Neural progenitor cell (in vitro differentiated cells): ENCODE measurements at regions not wholly inside any gene's neighbourhood (a gene's known extent, or its start where the extent isn't known, plus 50 kb on each side); places are given as distances from the start of the nearest gene placed in this dataset.

ENCODE experiments used
- DNase-seq: peaks from one replicate; pipeline ENCODE4 v3.0.0-alpha.2; 2016; ENCODE audit warnings: low spot score
- H2AFZ ChIP-seq: fragments of 200-600 bp; sonication (generic); replicated peaks from 2 replicates; pipeline ENCODE4 v1.6.1; 2016; ENCODE audit warnings: antibody characterized with exemption
- H3F3A ChIP-seq: fragments of 200-600 bp; sonication (generic); 2 replicates; pipeline ENCODE4 v1.6.1; 2016; ENCODE audit warnings: antibody characterized with exemption, low read depth
- H3K27ac ChIP-seq: fragments of 200-600 bp; sonication (generic); 2 replicates; pipeline ENCODE4 v1.5.1; 2016; ENCODE audit warnings: mild to moderate bottlenecking
- H3K27me3 ChIP-seq: fragments of 200-600 bp; sonication (generic); 2 replicates; pipeline ENCODE4 v1.6.1; 2016; ENCODE audit warnings: mild to moderate bottlenecking, moderate library complexity
- H3K36me3 ChIP-seq: fragments of 200-600 bp; sonication (generic); 2 replicates; pipeline ENCODE4 v1.5.1; 2016
- H3K4me1 ChIP-seq: fragments of 200-600 bp; sonication (generic); 2 replicates; pipeline ENCODE4 v1.6.1; 2016; ENCODE audit warnings: mixed run types
- H3K4me2 ChIP-seq: fragments of 200-600 bp; sonication (generic); 2 replicates; pipeline ENCODE4 v1.6.1; 2016
- H3K4me3 ChIP-seq: fragments of 200-600 bp; sonication (generic); 2 replicates; pipeline ENCODE4 v1.5.1; 2016
- H3K79me2 ChIP-seq: fragments of 200-600 bp; sonication (generic); 2 replicates; pipeline ENCODE4 v1.6.1; 2016; ENCODE audit warnings: low read depth
- H3K9ac ChIP-seq: fragments of 200-600 bp; sonication (generic); 2 replicates; pipeline ENCODE4 v1.6.1; 2016
- H3K9me3 ChIP-seq: fragments of 200-600 bp; sonication (generic); 2 replicates; pipeline ENCODE4 v1.5.1; 2016; ENCODE audit warnings: low read depth
- H4K20me1 ChIP-seq: fragments of 200-600 bp; sonication (generic); 2 replicates; pipeline ENCODE4 v1.6.1; 2016; ENCODE audit warnings: low read depth
- H3K27ac Mint-ChIP-seq: 3 replicates; pipeline ENCODE4 v1.8.0; 2021; ENCODE audit warnings: mixed read lengths
- H3K27me3 Mint-ChIP-seq: 2 replicates; pipeline ENCODE4 v1.8.0; 2022; ENCODE audit warnings: low read depth, mild to moderate bottlenecking, inconsistent platforms, moderate library complexity, mixed read lengths; ENCODE audit not compliant: insufficient read depth
- H3K36me3 Mint-ChIP-seq: 3 replicates; pipeline ENCODE4 v1.8.0; 2021; ENCODE audit warnings: mixed read lengths
- H3K4me1 Mint-ChIP-seq: 3 replicates; pipeline ENCODE4 v1.8.0; 2021; ENCODE audit warnings: mixed read lengths
- H3K4me3 Mint-ChIP-seq: 3 replicates; pipeline ENCODE4 v1.8.0; 2021; ENCODE audit warnings: mild to moderate bottlenecking, moderate library complexity, mixed read lengths
- H3K9me3 Mint-ChIP-seq: 3 replicates; pipeline ENCODE4 v1.8.0; 2020; ENCODE audit warnings: mixed read lengths
- EZH2 ChIP-seq: fragments of 200-600 bp; sonication (generic); IDR thresholded peaks from 2 replicates; pipeline ENCODE4 v1.6.1; 2017; ENCODE audit warnings: antibody characterized with exemption, mild to moderate bottlenecking, moderate library complexity
- EZH2phosphoT487 ChIP-seq: fragments of 200-600 bp; sonication (generic); IDR thresholded peaks from 2 replicates; pipeline ENCODE4 v1.6.1; 2017; ENCODE audit warnings: antibody characterized with exemption
- TF ChIP-seq, protein P1 (sequence below): fragments of 200-600 bp; sonication (generic); IDR thresholded peaks from 2 replicates; pipeline ENCODE4 v1.5.1; 2017; ENCODE audit warnings: antibody characterized with exemption, mild to moderate bottlenecking

DNA sequence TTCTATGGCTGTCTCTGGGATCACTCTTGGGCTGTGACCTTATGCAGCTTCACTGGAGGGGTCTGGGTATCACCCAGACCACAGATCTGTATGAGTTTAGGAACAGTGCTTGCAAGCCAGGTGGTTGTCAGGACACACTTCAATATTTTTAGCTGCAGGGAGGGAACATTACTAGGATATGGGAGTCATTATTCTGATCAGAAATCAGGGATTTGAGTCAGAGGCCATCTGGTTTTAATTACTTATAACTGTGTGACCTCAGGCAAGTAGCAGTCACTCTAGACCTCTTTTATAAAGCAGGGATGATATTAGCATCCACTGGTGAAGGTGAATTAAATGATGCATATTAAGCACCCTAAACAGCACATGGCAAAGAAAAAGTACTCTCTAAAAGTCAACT, 60.1 kb upstream of the NMUR2 start:
- Mint-ChIP-seq H3K4me1 (peaks cover 3% of the 10 kb centered on the region), H3K27ac (no peak overlapping the region), H3K27me3 (peaks cover 2% of the 10 kb centered on the region), H3K9me3 (no peaks in the 10 kb centered on the region), H3K36me3 (no peaks in the 10 kb centered on the region), H3K4me3 (no peak overlapping the region)
- Histone ChIP-seq H3K4me3 (no peak overlapping the region), H4K20me1 (no peaks in the 10 kb centered on the region), H3K4me2 (no peak overlapping the region), H3K4me1 (peaks cover 7% of the 10 kb centered on the region), H3K36me3 (no peaks in the 10 kb centered on the region), H3K9ac (no peak overlapping the region), H2AFZ (no peak overlapping the region), H3K79me2 (no peaks in the 10 kb centered on the region), H3K27ac (no peak overlapping the region), H3K9me3 (no peaks in the 10 kb centered on the region), H3K27me3 (no peaks in the 10 kb centered on the region), H3F3A (no peaks in the 10 kb centered on the region)
- no peak for TF ChIP-seq EZH2phosphoT487
- no peak for TF ChIP-seq EZH2
- TF ChIP-seq, protein P1, sequence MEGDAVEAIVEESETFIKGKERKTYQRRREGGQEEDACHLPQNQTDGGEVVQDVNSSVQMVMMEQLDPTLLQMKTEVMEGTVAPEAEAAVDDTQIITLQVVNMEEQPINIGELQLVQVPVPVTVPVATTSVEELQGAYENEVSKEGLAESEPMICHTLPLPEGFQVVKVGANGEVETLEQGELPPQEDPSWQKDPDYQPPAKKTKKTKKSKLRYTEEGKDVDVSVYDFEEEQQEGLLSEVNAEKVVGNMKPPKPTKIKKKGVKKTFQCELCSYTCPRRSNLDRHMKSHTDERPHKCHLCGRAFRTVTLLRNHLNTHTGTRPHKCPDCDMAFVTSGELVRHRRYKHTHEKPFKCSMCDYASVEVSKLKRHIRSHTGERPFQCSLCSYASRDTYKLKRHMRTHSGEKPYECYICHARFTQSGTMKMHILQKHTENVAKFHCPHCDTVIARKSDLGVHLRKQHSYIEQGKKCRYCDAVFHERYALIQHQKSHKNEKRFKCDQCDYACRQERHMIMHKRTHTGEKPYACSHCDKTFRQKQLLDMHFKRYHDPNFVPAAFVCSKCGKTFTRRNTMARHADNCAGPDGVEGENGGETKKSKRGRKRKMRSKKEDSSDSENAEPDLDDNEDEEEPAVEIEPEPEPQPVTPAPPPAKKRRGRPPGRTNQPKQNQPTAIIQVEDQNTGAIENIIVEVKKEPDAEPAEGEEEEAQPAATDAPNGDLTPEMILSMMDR: no peak
- DNase-seq: no peak

DNA sequence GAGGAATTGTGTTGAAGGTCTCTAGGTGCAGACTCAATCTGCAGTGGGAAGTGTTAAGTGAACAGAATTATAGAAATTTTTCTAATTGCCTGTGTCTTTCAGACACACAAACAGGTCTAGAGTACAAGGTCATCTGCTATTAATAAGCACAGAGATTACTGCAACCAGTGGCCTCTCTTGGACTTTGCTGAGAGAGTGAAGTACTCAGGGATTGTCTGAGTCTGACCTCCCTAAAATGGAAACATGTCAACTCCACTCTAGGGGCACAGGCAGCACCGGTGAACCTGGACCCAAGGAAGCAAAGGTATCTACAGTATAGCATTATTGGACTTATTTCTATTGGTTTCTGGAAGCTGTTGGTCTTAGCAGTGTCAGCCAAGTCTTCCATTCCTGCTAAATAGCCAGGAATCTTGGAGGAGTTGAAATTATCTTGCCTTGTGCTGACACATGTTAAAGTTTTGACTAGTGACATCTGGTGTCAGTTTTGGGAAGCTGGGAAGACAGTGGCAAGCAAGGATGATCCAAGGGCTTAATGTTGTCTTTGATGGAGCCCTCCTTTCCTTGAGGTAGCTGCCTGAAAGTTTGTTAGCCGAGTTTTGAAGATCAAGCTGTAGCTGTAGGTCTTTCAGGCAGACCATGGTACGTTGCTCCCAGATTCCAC, 61.1 kb upstream of the NMUR2 start:
- Histone ChIP-seq H3K4me3 (no peak overlapping the region), H3K4me2 (no peak overlapping the region), H3K27me3 (no peaks in the 10 kb centered on the region), H3F3A (no peaks in the 10 kb centered on the region), H3K27ac (no peak overlapping the region), H3K79me2 (no peaks in the 10 kb centered on the region), H2AFZ (no peak overlapping the region), H3K4me1 (peaks cover 7% of the 10 kb centered on the region), H3K9ac (no peak overlapping the region), H3K9me3 (no peaks in the 10 kb centered on the region), H4K20me1 (no peaks in the 10 kb centered on the region), H3K36me3 (no peaks in the 10 kb centered on the region)
- H3K36me3 Mint-ChIP-seq: no peaks in the 10 kb centered on the region
- no peak for TF ChIP-seq EZH2phosphoT487
- TF ChIP-seq, protein P1: no peak
- no peak overlapping the region for H3K4me3 Mint-ChIP-seq
- DNase-seq: no peak
- peaks cover 3% of the 10 kb centered on the region for H3K4me1 Mint-ChIP-seq
- H3K9me3 Mint-ChIP-seq: no peaks in the 10 kb centered on the region
- no peak overlapping the region for H3K27ac Mint-ChIP-seq
- peaks cover 2% of the 10 kb centered on the region for H3K27me3 Mint-ChIP-seq

DNA sequence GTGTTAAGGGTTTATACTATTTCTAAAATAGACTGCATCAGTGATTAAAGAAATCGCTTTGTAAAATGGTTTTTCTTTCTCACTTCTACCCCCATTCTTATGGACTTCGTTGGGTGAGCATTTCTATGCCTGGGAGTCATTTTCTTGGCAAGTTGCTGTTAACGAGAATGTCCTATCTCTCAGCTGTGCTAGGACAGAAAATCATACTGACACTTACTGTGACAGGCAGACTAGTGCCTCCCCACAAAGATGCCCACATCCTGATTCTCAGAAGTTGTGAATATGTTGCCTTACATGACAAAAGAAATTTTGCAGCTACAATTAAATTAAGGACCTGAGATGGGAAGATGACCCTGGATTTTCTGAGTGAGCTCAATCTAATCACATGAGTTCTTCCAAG, 65.1 kb upstream of the NMUR2 start:
- Histone ChIP-seq H4K20me1 (no peaks in the 10 kb centered on the region), H3K79me2 (no peaks in the 10 kb centered on the region), H3K27me3 (no peaks in the 10 kb centered on the region), H3K4me3 (no peak overlapping the region), H3F3A (no peaks in the 10 kb centered on the region), H3K36me3 (no peaks in the 10 kb centered on the region), H2AFZ (no peak overlapping the region), H3K27ac (no peak overlapping the region), H3K9ac (no peak overlapping the region), H3K9me3 (no peaks in the 10 kb centered on the region), H3K4me2 (no peak overlapping the region), H3K4me1 (peaks cover 7% of the 10 kb centered on the region)
- TF ChIP-seq EZH2: no peak
- TF ChIP-seq, protein P1: no peak
- Mint-ChIP-seq H3K36me3 (no peaks in the 10 kb centered on the region), H3K27me3 (no peaks in the 10 kb centered on the region), H3K4me1 (no peaks in the 10 kb centered on the region), H3K4me3 (no peak overlapping the region), H3K9me3 (no peaks in the 10 kb centered on the region), H3K27ac (no peak overlapping the region)
- no peak for DNase-seq
